Adrenal gland (tissue), 9 donors: ENCODE measurements at regions not wholly inside any gene's neighbourhood (a gene's known extent, or its start where the extent isn't known, plus 50 kb on each side); places are given as distances from the start of the nearest gene placed in this dataset.
A peak's percentile ranks its signal among the peaks of the same experiment; 100 is the strongest.
"Not testable (repeated sequence)": the region's sequence is repeated elsewhere in the genome, so short reads cannot be mapped to it uniquely, and the experiment has no call there.

Experiments
- DNase-seq, 7 donors: peaks; one replicate each; pipeline ENCODE4 v3.0.0-alpha.2; 2019 to 2020
- H3K27ac ChIP-seq, 5 donors: fragments of 200-600 bp; sonication (generic) in 4 of 5; 1 replicate in 3 of 5; 2 replicates in 2 of 5; pipeline versions ENCODE4 v1.5.1 to v1.8.0; 2016 to 2020; ENCODE audit warnings: mild to moderate bottlenecking in 1 of 5
- H3K27me3 ChIP-seq: fragments of 200-600 bp; 2 replicates; pipeline ENCODE4 v1.8.0; 2021
- H3K36me3 ChIP-seq, 2 donors: fragments of 200-600 bp; replicated peaks in 1 of 2; 1 replicate in 1 of 2; 2 replicates in 1 of 2; pipeline versions ENCODE4 v1.5.1 to v1.8.0; 2018 to 2022
- H3K4me1 ChIP-seq, 2 donors: fragments of 200-600 bp; replicated peaks in 1 of 2; 1 replicate in 1 of 2; 2 replicates in 1 of 2; pipeline versions ENCODE4 v1.5.1 to v1.8.0; 2018 to 2021
- H3K4me3 ChIP-seq, 4 donors: fragments of 200-600 bp; sonication (generic) in 3 of 4; one replicate each; pipeline ENCODE4 v1.5.1; 2016 to 2018
- H3K9me3 ChIP-seq, 3 donors: fragments of 200-600 bp; sonication (generic) in 1 of 3; replicated peaks in 1 of 3; 1 replicate in 2 of 3; 2 replicates in 1 of 3; pipeline versions ENCODE4 v1.5.1 to v1.8.0; 2016 to 2021
- POLR2A ChIP-seq, 2 donors: fragments of 450-650 bp; IDR thresholded peaks; one replicate each; pipeline ENCODE4 v1.6.1; 2017; ENCODE audit warnings: antibody characterized with exemption in 2 of 2, mild to moderate bottlenecking in 2 of 2, moderate library complexity in 1 of 2
- WGBS, 4 donors: extraction: QIAGEN DNeasy Blood & Tissue Kit in 2 of 4; methylation state at CpG; one replicate each; pipeline versions ENCODE4 v1.1.5 to v1.1.7; 2013 to 2017; 5-methylcytosine and 5-hydroxymethylcytosine counted together
- intact Hi-C, 2 donors: fragments of 100-400 bp; cut with DNase I; formaldehyde crosslinking; loops; one replicate each; pipeline versions ENCODE4 v1.14.1 to v1.15.0; 2022 to 2023
- TF ChIP-seq, protein P1 (sequence below), 6 experiments: fragments of 450-650 bp in 4 of 6; fragments of 200-600 bp in 2 of 6; sonication (generic) in 1 of 6; IDR thresholded peaks; 1 replicate in 5 of 6; 2 replicates in 1 of 6; pipeline versions ENCODE4 v1.5.1 to v1.8.0; 2016 to 2021; ENCODE audit warnings: antibody characterized with exemption in 6 of 6, mild to moderate bottlenecking in 2 of 6, moderate library complexity in 1 of 6
- donor health status: healthy with polysubstance abuse.
- donor health status: Bipolar disorder and iron deficiency.
- donor health status: DM: yes; HTN: yes; CAD: no.
- donor health status: DM: no; HTN: no; CAD: no.
- donor health status: DM: no; HTN: no; CAD: no.

DNA sequence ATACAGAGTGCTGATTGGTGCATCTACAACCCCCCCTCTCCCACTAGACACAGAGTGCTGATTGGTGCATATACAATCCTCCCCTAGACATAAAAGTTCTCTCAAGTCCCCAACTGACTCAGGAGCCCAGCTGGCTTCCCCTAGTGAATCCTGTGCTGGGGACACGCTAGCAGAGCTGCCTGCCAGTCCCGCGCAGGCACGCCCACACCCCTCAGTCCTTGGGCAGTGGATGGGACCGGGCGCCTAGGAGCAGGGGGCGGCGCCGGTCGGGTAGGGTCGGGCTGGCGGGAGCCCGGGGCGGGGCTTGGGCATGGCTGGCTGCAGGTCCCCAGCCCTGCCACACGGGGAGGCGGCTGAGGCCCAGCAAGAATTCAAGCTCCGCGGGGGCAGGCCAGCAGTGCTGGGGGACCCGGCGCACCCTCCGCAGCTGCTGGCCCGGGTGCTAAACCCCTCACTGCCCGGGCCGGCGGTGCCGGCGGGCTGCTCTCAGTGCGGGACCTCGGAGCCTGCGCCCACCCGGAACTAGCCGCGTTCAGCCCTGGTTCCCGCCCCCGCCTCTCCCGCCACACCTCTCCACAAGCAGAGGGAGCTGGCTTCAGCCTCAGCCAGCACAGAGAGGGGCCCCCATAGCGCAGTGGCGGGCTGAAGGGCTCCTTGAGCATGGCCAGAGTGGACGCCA lies 64.3 kb upstream of the DDHD1 start:
- Histone ChIP-seq H3K4me1 (peaks cover 0 to 6% of the 10 kb centered on the region in 2 donors), H3K9me3 (no peaks in the 10 kb centered on the region), H3K27ac (peak overlapping the region in 3 of 5 donors; percentile 5 to 62 (median 16)), H3K36me3 (no peaks in the 10 kb centered on the region), H3K27me3 (no peaks in the 10 kb centered on the region), H3K4me3 (peak overlapping the region; percentile 25 to 84 (median 54))
- intact Hi-C loops, result no loop called here
- TF ChIP-seq, protein P1, sequence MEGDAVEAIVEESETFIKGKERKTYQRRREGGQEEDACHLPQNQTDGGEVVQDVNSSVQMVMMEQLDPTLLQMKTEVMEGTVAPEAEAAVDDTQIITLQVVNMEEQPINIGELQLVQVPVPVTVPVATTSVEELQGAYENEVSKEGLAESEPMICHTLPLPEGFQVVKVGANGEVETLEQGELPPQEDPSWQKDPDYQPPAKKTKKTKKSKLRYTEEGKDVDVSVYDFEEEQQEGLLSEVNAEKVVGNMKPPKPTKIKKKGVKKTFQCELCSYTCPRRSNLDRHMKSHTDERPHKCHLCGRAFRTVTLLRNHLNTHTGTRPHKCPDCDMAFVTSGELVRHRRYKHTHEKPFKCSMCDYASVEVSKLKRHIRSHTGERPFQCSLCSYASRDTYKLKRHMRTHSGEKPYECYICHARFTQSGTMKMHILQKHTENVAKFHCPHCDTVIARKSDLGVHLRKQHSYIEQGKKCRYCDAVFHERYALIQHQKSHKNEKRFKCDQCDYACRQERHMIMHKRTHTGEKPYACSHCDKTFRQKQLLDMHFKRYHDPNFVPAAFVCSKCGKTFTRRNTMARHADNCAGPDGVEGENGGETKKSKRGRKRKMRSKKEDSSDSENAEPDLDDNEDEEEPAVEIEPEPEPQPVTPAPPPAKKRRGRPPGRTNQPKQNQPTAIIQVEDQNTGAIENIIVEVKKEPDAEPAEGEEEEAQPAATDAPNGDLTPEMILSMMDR (IDR thresholded peaks at IDR 0.05), result peak; percentile 46 to 87 (median 68)
- peak in 1 of 2 donors; percentile 52 for TF ChIP-seq POLR2A (IDR thresholded peaks at IDR 0.05)
- 0 to 1% (median 0%) methylated on average over 1 to 39 of the region's 39 CpGs for WGBS, 4 donors
- DNase-seq, result peak; percentile 72 to 86 (median 82)

GRCh38 chr14:53216955-53217315 lies 63.8 kb upstream of the DDHD1 start:
- DNase-seq, H3K9me3 ChIP-seq, H3K36me3 ChIP-seq, H3K4me1 ChIP-seq, intact Hi-C loops, H3K27me3 ChIP-seq: not testable (repeated sequence)
- 78 to 95% (median 83%) methylated on average over 1 of the region's 1 CpG for WGBS, 4 donors
- H3K4me3 ChIP-seq, result peak overlapping the region in 2 of 4 donors; percentile 58 to 84
- peak overlapping the region in 1 of 5 donors; percentile 62 for H3K27ac ChIP-seq

- DNase-seq, H3K36me3 ChIP-seq, H3K27me3 ChIP-seq, intact Hi-C loops, H3K27ac ChIP-seq, H3K9me3 ChIP-seq, H3K4me3 ChIP-seq, H3K4me1 ChIP-seq: not testable (repeated sequence)
- 95 to 99% (median 97%) methylated on average over 11 of the region's 11 CpGs for WGBS, 4 donors
These were observed 63.4 kb upstream of the DDHD1 start for GRCh38 chr14:53216478-53216877.

GRCh38 chr14:53215101-53215500 lies 62.0 kb upstream of the DDHD1 start:
- Histone ChIP-seq H3K27me3 (no peaks in the 10 kb centered on the region), H3K36me3 (no peaks in the 10 kb centered on the region), H3K9me3 (no peaks in the 10 kb centered on the region), H3K27ac (no peak overlapping the region), H3K4me3 (no peak overlapping the region), H3K4me1 (peaks cover 0 to 6% of the 10 kb centered on the region in 2 donors)
- WGBS, 4 donors, result 80 to 87% (median 83%) methylated on average over 2 of the region's 2 CpGs
- intact Hi-C loops, result no loop called here
- DNase-seq, result no peak
- TF ChIP-seq POLR2A (IDR thresholded peaks at IDR 0.05), result no peak
- TF ChIP-seq, protein P1 (IDR thresholded peaks at IDR 0.05), result no peak

DNA sequence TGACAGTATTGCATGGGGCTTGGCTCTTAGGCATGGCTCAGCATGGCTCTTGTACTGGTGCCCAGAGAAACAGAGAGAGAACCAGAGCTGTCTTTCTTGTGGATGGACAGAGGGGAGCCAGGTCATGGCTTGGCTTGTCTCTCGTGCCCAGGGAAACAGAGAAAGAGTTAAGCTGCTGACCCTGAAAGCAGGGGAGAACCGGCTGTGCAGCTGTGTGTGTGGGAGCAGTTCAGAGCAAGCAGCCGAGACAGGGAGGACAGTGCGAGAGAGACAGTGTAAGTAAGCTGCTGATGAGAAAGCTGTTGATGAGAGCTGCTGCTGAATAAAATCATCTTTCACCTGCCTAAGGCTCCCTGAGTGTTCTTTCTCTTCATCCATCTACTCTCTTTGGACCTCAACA lies 61.3 kb upstream of the DDHD1 start:
- DNase-seq, result no peak
- no peaks in the 10 kb centered on the region for H3K9me3 ChIP-seq
- H3K4me3 ChIP-seq, result no peak overlapping the region
- intact Hi-C loops, result no loop called here
- no peak overlapping the region for H3K27ac ChIP-seq
- H3K27me3 ChIP-seq, result no peaks in the 10 kb centered on the region
- no peaks in the 10 kb centered on the region for H3K36me3 ChIP-seq
- peaks cover 3 to 6% of the 10 kb centered on the region in 2 donors for H3K4me1 ChIP-seq
- TF ChIP-seq, protein P1 (IDR thresholded peaks at IDR 0.05), result no peak
- TF ChIP-seq POLR2A (IDR thresholded peaks at IDR 0.05), result no peak
- WGBS, 4 donors, result 49 to 75% (median 65%) methylated on average over 4 of the region's 4 CpGs
